PFSK-1 (cell line): ENCODE measurements at regions not wholly inside any gene's neighbourhood (a gene's known extent, or its start where the extent isn't known, plus 50 kb on each side); places are given as distances from the start of the nearest gene placed in this dataset.

Experiments used
- POLR2AphosphoS5 ChIP-seq: IDR thresholded peaks from 2 replicates; pipeline ENCODE4 v1.6.1; 2012; ENCODE audit warnings: low read depth, mild to moderate bottlenecking, control low read depth, low read length, moderate library complexity
- SIN3A ChIP-seq: IDR thresholded peaks from 2 replicates; pipeline ENCODE4 v1.6.1; 2012; ENCODE audit warnings: mild to moderate bottlenecking, low read length, moderate library complexity, borderline replicate concordance; ENCODE audit not compliant: insufficient read depth
- TAF1 ChIP-seq: IDR thresholded peaks from 2 replicates; pipeline ENCODE4 v1.6.1; 2012; ENCODE audit warnings: low read length, control low read depth, borderline replicate concordance; ENCODE audit not compliant: insufficient read depth
- TF ChIP-seq, protein P1 (sequence below), 2 experiments: IDR thresholded peaks; 2 replicates each; pipeline versions ENCODE4 v1.6.1 to v1.8.0; 2011 to 2012; ENCODE audit warnings: low read depth in 2 of 2, low read length in 2 of 2, control low read depth in 1 of 2, inconsistent platforms in 1 of 2, mild to moderate bottlenecking in 1 of 2, moderate library complexity in 1 of 2; ENCODE audit not compliant: insufficient read depth in 1 of 2

- TF ChIP-seq POLR2AphosphoS5: no peak
- TF ChIP-seq, protein P1, sequence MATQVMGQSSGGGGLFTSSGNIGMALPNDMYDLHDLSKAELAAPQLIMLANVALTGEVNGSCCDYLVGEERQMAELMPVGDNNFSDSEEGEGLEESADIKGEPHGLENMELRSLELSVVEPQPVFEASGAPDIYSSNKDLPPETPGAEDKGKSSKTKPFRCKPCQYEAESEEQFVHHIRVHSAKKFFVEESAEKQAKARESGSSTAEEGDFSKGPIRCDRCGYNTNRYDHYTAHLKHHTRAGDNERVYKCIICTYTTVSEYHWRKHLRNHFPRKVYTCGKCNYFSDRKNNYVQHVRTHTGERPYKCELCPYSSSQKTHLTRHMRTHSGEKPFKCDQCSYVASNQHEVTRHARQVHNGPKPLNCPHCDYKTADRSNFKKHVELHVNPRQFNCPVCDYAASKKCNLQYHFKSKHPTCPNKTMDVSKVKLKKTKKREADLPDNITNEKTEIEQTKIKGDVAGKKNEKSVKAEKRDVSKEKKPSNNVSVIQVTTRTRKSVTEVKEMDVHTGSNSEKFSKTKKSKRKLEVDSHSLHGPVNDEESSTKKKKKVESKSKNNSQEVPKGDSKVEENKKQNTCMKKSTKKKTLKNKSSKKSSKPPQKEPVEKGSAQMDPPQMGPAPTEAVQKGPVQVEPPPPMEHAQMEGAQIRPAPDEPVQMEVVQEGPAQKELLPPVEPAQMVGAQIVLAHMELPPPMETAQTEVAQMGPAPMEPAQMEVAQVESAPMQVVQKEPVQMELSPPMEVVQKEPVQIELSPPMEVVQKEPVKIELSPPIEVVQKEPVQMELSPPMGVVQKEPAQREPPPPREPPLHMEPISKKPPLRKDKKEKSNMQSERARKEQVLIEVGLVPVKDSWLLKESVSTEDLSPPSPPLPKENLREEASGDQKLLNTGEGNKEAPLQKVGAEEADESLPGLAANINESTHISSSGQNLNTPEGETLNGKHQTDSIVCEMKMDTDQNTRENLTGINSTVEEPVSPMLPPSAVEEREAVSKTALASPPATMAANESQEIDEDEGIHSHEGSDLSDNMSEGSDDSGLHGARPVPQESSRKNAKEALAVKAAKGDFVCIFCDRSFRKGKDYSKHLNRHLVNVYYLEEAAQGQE (IDR thresholded peaks at IDR 0.05; ENCODE audit: insufficient read depth in 1 of 2, low read depth in 2 of 2, low read length in 2 of 2): no peak
- no peak for TF ChIP-seq TAF1
- no peak for TF ChIP-seq SIN3A
These were observed 109.9 kb downstream of the OLFM4 start for GRCh38 chr13:53138376-53139036.
